ENCODE measurements at regions not wholly inside any gene's neighbourhood (a gene's known extent, or its start where the extent isn't known, plus 50 kb on each side); places are given as distances from the start of the nearest gene placed in this dataset.

- H3K36me3 ChIP-seq (ENCODE audit: control insufficient read depth in 4 of 4, insufficient read depth in 3 of 4, low read depth in 1 of 4, low read length in 3 of 4): no peaks in the 10 kb centered on the region
- peaks cover 0 to 6% (median 0%) of the 10 kb centered on the region in 4 donors for H3K27me3 ChIP-seq (ENCODE audit: control insufficient read depth in 4 of 4, insufficient read depth in 4 of 4, low read length in 3 of 4)
- no peak overlapping the region for H3K4me3 ChIP-seq (ENCODE audit: low read depth in 1 of 3, low read length in 3 of 3)
- H3K4me1 ChIP-seq (ENCODE audit: control insufficient read depth in 4 of 4, insufficient read depth in 4 of 4, low read length in 3 of 4): no peaks in the 10 kb centered on the region
- no peak for DNase-seq (ENCODE audit: low spot score)
- H3K9me3 ChIP-seq (ENCODE audit: control insufficient read depth in 4 of 4, low read length in 3 of 4): no peaks in the 10 kb centered on the region
- 76% methylated on average over 2 of the region's 2 CpGs for WGBS
- no peak overlapping the region for H3K9ac ChIP-seq (ENCODE audit: low read depth in 1 of 2, low read length in 2 of 2)
- TF ChIP-seq CTCF (IDR thresholded peaks at IDR 0.05; ENCODE audit: low read depth, low read length, missing input control) (no peak), FOXA1 (IDR thresholded peaks at IDR 0.05) (no peak), EGR1 (IDR thresholded peaks at IDR 0.05; ENCODE audit: low read depth in 2 of 2) (no peak), YY1 (IDR thresholded peaks at IDR 0.05) (no peak), SP1 (IDR thresholded peaks at IDR 0.05) (no peak), REST (IDR thresholded peaks at IDR 0.05) (no peak), FOXA2 (IDR thresholded peaks at IDR 0.05) (no peak), RAD21 (IDR thresholded peaks at IDR 0.05) (no peak), ATF3 (IDR thresholded peaks at IDR 0.05) (no peak), GABPA (IDR thresholded peaks at IDR 0.05 in 1 of 2, conservative IDR thresholded peaks at IDR 0.05 in 1 of 2) (no peak), MAX (IDR thresholded peaks at IDR 0.05) (no peak), NR2F2 (IDR thresholded peaks at IDR 0.05) (no peak), HNF4G (IDR thresholded peaks at IDR 0.05) (no peak), TAF1 (conservative IDR thresholded peaks at IDR 0.05) (no peak)
- H3K27ac ChIP-seq (ENCODE audit: low read depth in 1 of 2, low read length in 2 of 2): no peak overlapping the region
Observed at GRCh38 chr11:119957951-119958350, 180.0 kb downstream of the TRIM29 start.

GRCh38 chr11:119952441-119952840 lies 185.5 kb downstream of the TRIM29 start:
- H3K27me3 ChIP-seq (ENCODE audit: control insufficient read depth in 4 of 4, insufficient read depth in 4 of 4, low read length in 3 of 4): peaks cover 0 to 6% (median 0%) of the 10 kb centered on the region in 4 donors
- H3K4me3 ChIP-seq (ENCODE audit: low read depth in 1 of 3, low read length in 3 of 3): no peak overlapping the region
- no peak for TF ChIP-seq RXRA (IDR thresholded peaks at IDR 0.05)
- no peak for TF ChIP-seq RAD21 (IDR thresholded peaks at IDR 0.05)
- no peaks in the 10 kb centered on the region for H3K4me1 ChIP-seq (ENCODE audit: control insufficient read depth in 4 of 4, insufficient read depth in 4 of 4, low read length in 3 of 4)
- no peaks in the 10 kb centered on the region for H3K9me3 ChIP-seq (ENCODE audit: control insufficient read depth in 4 of 4, low read length in 3 of 4)
- DNase-seq (ENCODE audit: low spot score): no peak
- no peaks in the 10 kb centered on the region for H3K36me3 ChIP-seq (ENCODE audit: control insufficient read depth in 4 of 4, insufficient read depth in 3 of 4, low read depth in 1 of 4, low read length in 3 of 4)
- no peak overlapping the region for H3K9ac ChIP-seq (ENCODE audit: low read depth in 1 of 2, low read length in 2 of 2)
- 78% methylated on average over 6 of the region's 6 CpGs for WGBS
- no peak overlapping the region for H3K27ac ChIP-seq (ENCODE audit: low read depth in 1 of 2, low read length in 2 of 2)

Measured in liver (tissue), 8 donors.